ENCODE measurements at regions not wholly inside any gene's neighbourhood (a gene's known extent, or its start where the extent isn't known, plus 50 kb on each side); places are given as distances from the start of the nearest gene placed in this dataset.

DNA sequence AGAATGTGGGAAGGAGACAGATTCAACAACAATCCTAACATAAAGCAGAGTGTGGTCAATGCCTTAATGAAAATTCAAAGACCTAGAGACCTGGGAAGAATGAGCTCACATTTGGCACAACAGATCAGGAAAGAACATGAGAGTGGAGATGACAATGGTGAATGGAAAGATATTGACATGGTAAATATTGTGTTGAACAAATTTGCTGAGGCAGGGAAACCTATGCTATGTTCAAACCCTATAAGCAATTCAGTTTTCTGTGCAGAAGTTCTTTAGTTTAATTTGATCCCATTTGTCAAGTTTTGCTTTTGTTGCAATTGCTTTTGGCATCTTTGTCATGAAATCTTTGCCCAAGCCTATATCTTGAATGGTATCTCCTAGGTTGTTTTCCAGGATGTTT is 199.4 kb upstream of the LRRTM4 start:
- TF ChIP-seq, protein P1, sequence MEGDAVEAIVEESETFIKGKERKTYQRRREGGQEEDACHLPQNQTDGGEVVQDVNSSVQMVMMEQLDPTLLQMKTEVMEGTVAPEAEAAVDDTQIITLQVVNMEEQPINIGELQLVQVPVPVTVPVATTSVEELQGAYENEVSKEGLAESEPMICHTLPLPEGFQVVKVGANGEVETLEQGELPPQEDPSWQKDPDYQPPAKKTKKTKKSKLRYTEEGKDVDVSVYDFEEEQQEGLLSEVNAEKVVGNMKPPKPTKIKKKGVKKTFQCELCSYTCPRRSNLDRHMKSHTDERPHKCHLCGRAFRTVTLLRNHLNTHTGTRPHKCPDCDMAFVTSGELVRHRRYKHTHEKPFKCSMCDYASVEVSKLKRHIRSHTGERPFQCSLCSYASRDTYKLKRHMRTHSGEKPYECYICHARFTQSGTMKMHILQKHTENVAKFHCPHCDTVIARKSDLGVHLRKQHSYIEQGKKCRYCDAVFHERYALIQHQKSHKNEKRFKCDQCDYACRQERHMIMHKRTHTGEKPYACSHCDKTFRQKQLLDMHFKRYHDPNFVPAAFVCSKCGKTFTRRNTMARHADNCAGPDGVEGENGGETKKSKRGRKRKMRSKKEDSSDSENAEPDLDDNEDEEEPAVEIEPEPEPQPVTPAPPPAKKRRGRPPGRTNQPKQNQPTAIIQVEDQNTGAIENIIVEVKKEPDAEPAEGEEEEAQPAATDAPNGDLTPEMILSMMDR (IDR thresholded peaks at IDR 0.05): no peak
- TF ChIP-seq FOXP1 (CRISPR knock-in tag; IDR thresholded peaks at IDR 0.05; ENCODE audit: borderline replicate concordance) (no peak), JUN (CRISPR knock-in tag; IDR thresholded peaks at IDR 0.05) (no peak), RORB (CRISPR knock-in tag; IDR thresholded peaks at IDR 0.05) (no peak), ZNF121 (CRISPR knock-in tag; IDR thresholded peaks at IDR 0.05) (no peak), ZNF263 (CRISPR knock-in tag; IDR thresholded peaks at IDR 0.05; ENCODE audit: low read depth) (no peak), PRDM15 (CRISPR knock-in tag; IDR thresholded peaks at IDR 0.05) (no peak)
- TF ChIP-seq, protein P2, sequence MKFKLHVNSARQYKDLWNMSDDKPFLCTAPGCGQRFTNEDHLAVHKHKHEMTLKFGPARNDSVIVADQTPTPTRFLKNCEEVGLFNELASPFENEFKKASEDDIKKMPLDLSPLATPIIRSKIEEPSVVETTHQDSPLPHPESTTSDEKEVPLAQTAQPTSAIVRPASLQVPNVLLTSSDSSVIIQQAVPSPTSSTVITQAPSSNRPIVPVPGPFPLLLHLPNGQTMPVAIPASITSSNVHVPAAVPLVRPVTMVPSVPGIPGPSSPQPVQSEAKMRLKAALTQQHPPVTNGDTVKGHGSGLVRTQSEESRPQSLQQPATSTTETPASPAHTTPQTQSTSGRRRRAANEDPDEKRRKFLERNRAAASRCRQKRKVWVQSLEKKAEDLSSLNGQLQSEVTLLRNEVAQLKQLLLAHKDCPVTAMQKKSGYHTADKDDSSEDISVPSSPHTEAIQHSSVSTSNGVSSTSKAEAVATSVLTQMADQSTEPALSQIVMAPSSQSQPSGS (CRISPR knock-in tag; IDR thresholded peaks at IDR 0.05; ENCODE audit: borderline replicate concordance, low read depth): no peak
